PC-9 (cell line): ENCODE measurements at regions not wholly inside any gene's neighbourhood (a gene's known extent, or its start where the extent isn't known, plus 50 kb on each side); places are given as distances from the start of the nearest gene placed in this dataset.

Experiments used
- BruUV-seq: library from RNA; stranded (reverse); fragments of 400-500 nt; replicated peaks from 2 replicates; lab custom pipeline; 2021; lab: Mats Ljungman, UMichigan
- CTCF ChIA-PET: fragments of 300-600 bp; sonication (Branson Sonifier 250); formaldehyde crosslinking; loops from one replicate; lab custom pipeline; 2022; ENCODE audit warnings: antibody characterized with exemption; lab: Charles Lee
- POLR2A ChIA-PET: fragments of 300-600 bp; sonication (Branson Sonifier 250); formaldehyde crosslinking; loops from one replicate; lab custom pipeline; 2022; ENCODE audit warnings: antibody characterized with exemption; ENCODE audit not compliant: unreplicated experiment; lab: Charles Lee
- DNase-seq, 2 experiments: peaks; one replicate each; pipeline versions ENCODE4 v3.0.0 to v3.0.0-alpha.2; 2015 to 2022; ENCODE audit warnings: mixed read lengths in 1 of 2
- H2AFZ ChIP-seq: fragments of 200-600 bp; sonication (generic); 2 replicates; pipeline ENCODE4 v1.8.1; 2017; ENCODE audit warnings: antibody characterized with exemption
- H3F3A ChIP-seq: fragments of 200-600 bp; sonication (generic); 2 replicates; pipeline ENCODE4 v1.8.1; 2017; ENCODE audit warnings: antibody characterized with exemption, mild to moderate bottlenecking, low read depth; ENCODE audit not compliant: insufficient read depth
- H3K27ac ChIP-seq: fragments of 200-600 bp; sonication (generic); 2 replicates; pipeline ENCODE4 v1.6.1; 2016; ENCODE audit warnings: mixed run types
- H3K27me3 ChIP-seq: fragments of 200-600 bp; sonication (generic); 2 replicates; pipeline ENCODE4 v1.6.1; 2016; ENCODE audit warnings: low read depth, mixed run types; ENCODE audit not compliant: insufficient read depth
- H3K36me3 ChIP-seq: fragments of 200-600 bp; sonication (generic); 2 replicates; pipeline ENCODE4 v1.6.1; 2016; ENCODE audit warnings: low read depth, mixed run types
- H3K4me1 ChIP-seq: fragments of 200-600 bp; sonication (generic); replicated peaks from 2 replicates; pipeline ENCODE4 v1.6.1; 2016; ENCODE audit warnings: mixed run types; ENCODE audit not compliant: insufficient read depth
- H3K4me2 ChIP-seq: fragments of 200-600 bp; sonication (generic); 2 replicates; pipeline ENCODE4 v1.6.1; 2017; ENCODE audit warnings: mixed run types
- H3K4me3 ChIP-seq: fragments of 200-600 bp; sonication (generic); 2 replicates; pipeline ENCODE4 v1.6.1; 2016; ENCODE audit warnings: mixed run types
- H3K79me2 ChIP-seq: fragments of 200-600 bp; sonication (generic); 2 replicates; pipeline ENCODE4 v1.6.1; 2017; ENCODE audit warnings: low read depth, mixed run types
- H3K9me2 ChIP-seq: fragments of 200-600 bp; sonication (generic); 2 replicates; pipeline ENCODE4 v1.8.1; 2017; ENCODE audit warnings: mild to moderate bottlenecking; ENCODE audit not compliant: insufficient read depth
- H3K9me3 ChIP-seq: fragments of 200-600 bp; sonication (generic); 2 replicates; pipeline ENCODE4 v1.8.1; 2016; ENCODE audit warnings: low read depth; ENCODE audit not compliant: insufficient read depth
- H4K20me1 ChIP-seq: fragments of 200-600 bp; sonication (generic); 2 replicates; pipeline ENCODE4 v1.8.1; 2017; ENCODE audit not compliant: insufficient read depth
- EZH2 ChIP-seq: fragments of 200-600 bp; sonication (generic); IDR thresholded peaks from 2 replicates; pipeline ENCODE4 v1.8.0; 2017; ENCODE audit warnings: antibody characterized with exemption, low read depth
- intact Hi-C: fragments of 100-400 bp; cut with micrococcal nuclease; formaldehyde crosslinking; loops from one replicate; pipeline ENCODE4 v1.10.0; 2022; ENCODE audit not compliant: unreplicated experiment
- TF ChIP-seq, protein P1 (sequence below): fragments of 200-600 bp; sonication (generic); conservative IDR thresholded peaks from 2 replicates; pipeline ENCODE4 v1.6.1; 2017; ENCODE audit warnings: mixed run types, antibody characterized with exemption, mild to moderate bottlenecking, moderate library complexity

DNA sequence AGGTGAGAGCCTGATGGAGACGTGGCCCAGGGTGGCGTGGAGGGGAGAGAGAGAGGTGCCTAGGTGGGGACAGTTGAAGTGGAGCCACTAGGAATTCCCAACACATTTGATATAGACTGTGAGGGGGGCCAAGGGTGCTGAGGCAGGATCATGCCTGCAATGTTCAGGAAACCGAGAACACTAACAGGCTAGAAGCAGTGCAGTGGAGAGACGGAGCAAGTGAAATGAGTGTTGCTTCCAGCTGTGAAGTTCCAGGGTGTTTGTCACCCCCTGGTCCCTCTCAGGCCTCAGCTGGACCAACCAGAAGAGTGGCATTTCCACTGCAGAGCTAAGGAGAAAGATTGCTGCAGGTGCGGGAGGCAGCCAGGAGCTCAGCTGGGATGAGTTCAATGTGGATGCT lies 127.1 kb downstream of the RIPK4 start:
- ChIA-PET POLR2A (no interaction called here), CTCF (interaction anchor here (0.7 kb wide), 1 partner anchor 1178 kb away, joined by 5 read pairs; no protein-coding TSS in a partner anchor)
- no TSS peak for BruUV-seq
- Histone ChIP-seq H3K4me1 (peaks cover 93% of the 10 kb centered on the region), H3K27ac (0 out of 2 replicates have a peak overlapping the region, but pooled peaks have one; percentile 19), H3K36me3 (no peaks in the 10 kb centered on the region), H3K9me3 (no peaks in the 10 kb centered on the region), H3K4me2 (no peak overlapping the region), H3K27me3 (no peaks in the 10 kb centered on the region), H3K9me2 (no peaks in the 10 kb centered on the region), H2AFZ (no peak overlapping the region), H4K20me1 (no peaks in the 10 kb centered on the region), H3K4me3 (no peak overlapping the region), H3K79me2 (peaks cover 3% of the 10 kb centered on the region; the same call in 1 of the 2 replicates), H3F3A (peaks cover 59% of the 10 kb centered on the region)
- no peak for DNase-seq
- TF ChIP-seq EZH2: no peak
- TF ChIP-seq, protein P1, sequence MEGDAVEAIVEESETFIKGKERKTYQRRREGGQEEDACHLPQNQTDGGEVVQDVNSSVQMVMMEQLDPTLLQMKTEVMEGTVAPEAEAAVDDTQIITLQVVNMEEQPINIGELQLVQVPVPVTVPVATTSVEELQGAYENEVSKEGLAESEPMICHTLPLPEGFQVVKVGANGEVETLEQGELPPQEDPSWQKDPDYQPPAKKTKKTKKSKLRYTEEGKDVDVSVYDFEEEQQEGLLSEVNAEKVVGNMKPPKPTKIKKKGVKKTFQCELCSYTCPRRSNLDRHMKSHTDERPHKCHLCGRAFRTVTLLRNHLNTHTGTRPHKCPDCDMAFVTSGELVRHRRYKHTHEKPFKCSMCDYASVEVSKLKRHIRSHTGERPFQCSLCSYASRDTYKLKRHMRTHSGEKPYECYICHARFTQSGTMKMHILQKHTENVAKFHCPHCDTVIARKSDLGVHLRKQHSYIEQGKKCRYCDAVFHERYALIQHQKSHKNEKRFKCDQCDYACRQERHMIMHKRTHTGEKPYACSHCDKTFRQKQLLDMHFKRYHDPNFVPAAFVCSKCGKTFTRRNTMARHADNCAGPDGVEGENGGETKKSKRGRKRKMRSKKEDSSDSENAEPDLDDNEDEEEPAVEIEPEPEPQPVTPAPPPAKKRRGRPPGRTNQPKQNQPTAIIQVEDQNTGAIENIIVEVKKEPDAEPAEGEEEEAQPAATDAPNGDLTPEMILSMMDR: no peak
- intact Hi-C loops: no loop called here

DNA sequence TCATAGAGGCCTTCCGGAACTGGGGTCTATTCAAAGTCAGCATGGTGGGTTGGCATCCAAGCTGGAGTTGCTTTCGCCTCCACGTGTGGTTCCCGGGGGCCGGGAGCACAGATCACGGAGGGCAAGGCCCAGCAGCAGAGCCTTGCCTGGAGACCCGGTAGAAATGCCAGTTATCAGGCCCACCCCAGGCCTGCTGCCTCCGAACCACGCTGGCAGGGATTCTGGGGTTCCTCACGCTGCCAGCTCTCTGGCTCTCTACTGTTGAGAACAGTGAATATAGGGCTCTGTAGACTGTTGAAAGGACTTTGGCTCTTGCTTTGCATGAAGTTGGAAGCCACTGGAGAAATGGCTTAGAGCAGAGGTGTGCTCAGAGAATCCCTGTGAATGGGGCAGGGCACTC lies 127.5 kb downstream of the RIPK4 start:
- CTCF ChIA-PET: no interaction called here
- intact Hi-C loops: no loop called here
- TF ChIP-seq, protein P1: no peak
- TF ChIP-seq EZH2: no peak
- POLR2A ChIA-PET: no interaction called here
- no peak overlapping the region for H3K4me3 ChIP-seq
- peaks cover 59% of the 10 kb centered on the region for H3F3A ChIP-seq
- H3K4me2 ChIP-seq: no peak overlapping the region
- H3K27ac ChIP-seq: no peak overlapping the region
- no peaks in the 10 kb centered on the region for H3K79me2 ChIP-seq
- no peaks in the 10 kb centered on the region for H3K9me3 ChIP-seq
- no peaks in the 10 kb centered on the region for H4K20me1 ChIP-seq
- no peak overlapping the region for H2AFZ ChIP-seq
- no peaks in the 10 kb centered on the region for H3K9me2 ChIP-seq
- DNase-seq: no peak
- H3K36me3 ChIP-seq: no peaks in the 10 kb centered on the region
- peaks cover 92% of the 10 kb centered on the region for H3K4me1 ChIP-seq
- BruUV-seq: no TSS peak
- no peaks in the 10 kb centered on the region for H3K27me3 ChIP-seq

DNA sequence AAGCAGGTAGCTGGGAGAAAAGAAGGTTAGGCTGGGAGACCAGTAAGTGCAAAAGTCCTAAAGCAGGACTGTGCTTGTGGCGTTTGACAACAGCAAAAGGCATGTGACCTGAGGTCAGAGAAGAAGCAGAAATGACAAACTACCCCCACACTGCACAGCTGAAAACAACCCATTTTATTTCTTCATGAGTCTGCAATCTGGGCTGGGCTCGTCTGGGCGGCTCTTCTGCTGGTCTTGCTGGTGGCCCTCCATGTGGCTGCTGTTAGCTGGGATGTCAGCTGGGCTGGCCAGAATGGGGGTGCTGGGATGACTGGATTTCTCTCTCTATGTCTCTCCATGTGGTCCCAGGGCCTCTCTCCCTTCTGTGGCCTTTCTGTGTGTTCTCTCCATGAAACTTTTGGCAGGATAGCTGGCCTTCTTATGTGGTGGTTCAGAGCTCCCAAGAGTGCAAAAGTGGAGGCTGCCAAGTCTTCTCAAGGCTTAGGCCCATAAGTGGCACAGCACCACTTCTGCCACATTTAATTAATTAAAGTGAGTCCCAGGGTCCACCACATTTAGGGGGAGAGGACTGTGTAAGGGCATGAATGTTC lies 128.6 kb downstream of the RIPK4 start:
- no peak for DNase-seq
- peak overlapping the region; percentile 7 for H3K4me2 ChIP-seq
- H3K36me3 ChIP-seq: no peaks in the 10 kb centered on the region
- CTCF ChIA-PET: no interaction called here
- no TSS peak for BruUV-seq
- H3F3A ChIP-seq: peaks cover 59% of the 10 kb centered on the region
- no peak overlapping the region for H2AFZ ChIP-seq
- H3K27ac ChIP-seq: peak overlapping the region; percentile 35; the same call in 1 of the 2 replicates
- intact Hi-C loops: no loop called here
- no peak for TF ChIP-seq EZH2
- TF ChIP-seq, protein P1: no peak
- no peaks in the 10 kb centered on the region for H3K9me2 ChIP-seq
- H3K4me3 ChIP-seq: no peak overlapping the region
- POLR2A ChIA-PET: no interaction called here
- H4K20me1 ChIP-seq: no peaks in the 10 kb centered on the region
- peaks cover 6% of the 10 kb centered on the region; the same call in 1 of the 2 replicates for H3K79me2 ChIP-seq
- no peaks in the 10 kb centered on the region for H3K9me3 ChIP-seq
- peaks cover 90% of the 10 kb centered on the region for H3K4me1 ChIP-seq
- no peaks in the 10 kb centered on the region for H3K27me3 ChIP-seq
